HEK293T (cell line): ENCODE measurements at regions not wholly inside any gene's neighbourhood (a gene's known extent, or its start where the extent isn't known, plus 50 kb on each side); places are given as distances from the start of the nearest gene placed in this dataset.

ENCODE experiments used
- ARNT ChIP-seq: fragments of 450-650 bp; IDR thresholded peaks from 2 replicates; pipeline ENCODE4 v1.6.1; 2017; ENCODE audit warnings: mild to moderate bottlenecking
- BHLHE40 ChIP-seq: fragments of 450-650 bp; IDR thresholded peaks from 2 replicates; pipeline ENCODE4 v1.6.1; 2016; ENCODE audit warnings: mild to moderate bottlenecking, moderate library complexity, borderline replicate concordance
- FOXA1 ChIP-seq: fragments of 450-650 bp; IDR thresholded peaks from 2 replicates; pipeline ENCODE4 v1.6.1; 2016; ENCODE audit warnings: mild to moderate bottlenecking
- SP1 ChIP-seq: fragments of 450-650 bp; IDR thresholded peaks from 2 replicates; pipeline ENCODE4 v1.6.1; 2017
- SUZ12 ChIP-seq: fragments of 450-650 bp; IDR thresholded peaks from 2 replicates; pipeline ENCODE4 v1.6.1; 2016; ENCODE audit warnings: mild to moderate bottlenecking
- TARDBP ChIP-seq: fragments of 450-650 bp; IDR thresholded peaks from 2 replicates; pipeline ENCODE4 v1.6.1; 2016

- TF ChIP-seq SUZ12 (no peak), SP1 (no peak), ARNT (no peak), BHLHE40 (no peak), TARDBP (no peak), FOXA1 (no peak)
These were observed 72.6 kb downstream of the CTAGE1 start for GRCh38 chr18:22344908-22345670.
